ENCODE measurements at regions not wholly inside any gene's neighbourhood (a gene's known extent, or its start where the extent isn't known, plus 50 kb on each side); places are given as distances from the start of the nearest gene placed in this dataset.

DNA sequence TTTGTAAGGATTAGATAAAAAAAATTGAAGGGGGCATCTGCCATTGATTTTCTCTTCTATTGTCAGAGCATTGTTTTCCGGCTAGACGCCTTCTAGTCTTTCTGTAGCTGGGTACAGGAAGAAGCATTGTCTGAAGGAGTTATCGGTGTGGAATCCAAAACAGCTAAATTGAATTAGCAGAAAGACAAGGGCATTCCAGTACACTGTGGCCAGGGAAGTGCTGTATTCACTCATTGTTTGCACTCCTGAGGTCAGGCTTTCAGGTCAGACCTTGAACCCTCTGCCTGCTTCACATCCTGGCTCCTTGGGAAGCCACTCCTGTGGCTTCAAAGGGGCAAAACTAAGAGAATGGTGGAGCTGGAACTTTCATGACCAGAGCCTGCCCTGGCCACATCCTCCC lies 81.1 kb upstream of the SNAP25 start:
- no peak for TF ChIP-seq POLR2A (IDR thresholded peaks at IDR 0.05)
- TF ChIP-seq, protein P1, sequence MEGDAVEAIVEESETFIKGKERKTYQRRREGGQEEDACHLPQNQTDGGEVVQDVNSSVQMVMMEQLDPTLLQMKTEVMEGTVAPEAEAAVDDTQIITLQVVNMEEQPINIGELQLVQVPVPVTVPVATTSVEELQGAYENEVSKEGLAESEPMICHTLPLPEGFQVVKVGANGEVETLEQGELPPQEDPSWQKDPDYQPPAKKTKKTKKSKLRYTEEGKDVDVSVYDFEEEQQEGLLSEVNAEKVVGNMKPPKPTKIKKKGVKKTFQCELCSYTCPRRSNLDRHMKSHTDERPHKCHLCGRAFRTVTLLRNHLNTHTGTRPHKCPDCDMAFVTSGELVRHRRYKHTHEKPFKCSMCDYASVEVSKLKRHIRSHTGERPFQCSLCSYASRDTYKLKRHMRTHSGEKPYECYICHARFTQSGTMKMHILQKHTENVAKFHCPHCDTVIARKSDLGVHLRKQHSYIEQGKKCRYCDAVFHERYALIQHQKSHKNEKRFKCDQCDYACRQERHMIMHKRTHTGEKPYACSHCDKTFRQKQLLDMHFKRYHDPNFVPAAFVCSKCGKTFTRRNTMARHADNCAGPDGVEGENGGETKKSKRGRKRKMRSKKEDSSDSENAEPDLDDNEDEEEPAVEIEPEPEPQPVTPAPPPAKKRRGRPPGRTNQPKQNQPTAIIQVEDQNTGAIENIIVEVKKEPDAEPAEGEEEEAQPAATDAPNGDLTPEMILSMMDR (IDR thresholded peaks at IDR 0.05) = no peak
